Fibroblast of lung (primary cell): ENCODE measurements at regions not wholly inside any gene's neighbourhood (a gene's known extent, or its start where the extent isn't known, plus 50 kb on each side); places are given as distances from the start of the nearest gene placed in this dataset.
"Not testable (repeated sequence)": the region's sequence is repeated elsewhere in the genome, so short reads cannot be mapped to it uniquely, and the experiment has no call there.

Source experiments
- CTCF ChIP-seq, 2 donors: IDR thresholded peaks in 1 of 2; conservative IDR thresholded peaks in 1 of 2; 1 replicate in 1 of 2; 2 replicates in 1 of 2; pipeline ENCODE4 v1.5.1; 2011 to 2012; ENCODE audit warnings: low read length in 2 of 2, control low read depth in 1 of 2, inconsistent platforms in 1 of 2, low read depth in 1 of 2, mild to moderate bottlenecking in 1 of 2
- EZH2 ChIP-seq: IDR thresholded peaks from 2 replicates; pipeline ENCODE4 v1.5.1; 2012; ENCODE audit warnings: low read length, control low read depth, mild to moderate bottlenecking; ENCODE audit errors: missing control alignments

GRCh38 chr5:34099891-34100290 lies 56.9 kb upstream of the C1QTNF3 start:
- not testable (repeated sequence) for TF ChIP-seq CTCF (conservative IDR thresholded peaks at IDR 0.05 in 1 of 2, IDR thresholded peaks at IDR 0.05 in 1 of 2; ENCODE audit: low read depth in 1 of 2, low read length in 2 of 2); EZH2
